B cell (primary cell): ENCODE measurements at regions not wholly inside any gene's neighbourhood (a gene's known extent, or its start where the extent isn't known, plus 50 kb on each side); places are given as distances from the start of the nearest gene placed in this dataset.

Source experiments
- ATAC-seq: fragments of 200-7000 bp; cut with Tn5 transposase; one replicate; pipeline ENCODE4 v1.10.0; 2021; ENCODE audit warnings: low read depth, mild to moderate bottlenecking, moderate number of reproducible peaks, moderate library complexity
- CTCF ChIA-PET: fragments of 350-600 bp; sonication (Branson Sonifier 250); formaldehyde crosslinking; loops from one replicate; lab custom pipeline; 2021; ENCODE audit warnings: antibody characterized with exemption, inconsistent platforms; lab: Charles Lee
- POLR2A ChIA-PET: fragments of 350-600 bp; sonication (Branson Sonifier 250); formaldehyde crosslinking; loops from one replicate; lab custom pipeline; 2021; ENCODE audit warnings: antibody characterized with exemption; lab: Charles Lee
- DNase-seq: peaks from one replicate; pipeline ENCODE4 v3.0.0; 2013
- H2AFZ ChIP-seq: 2 replicates; pipeline ENCODE4 v1.6.1; 2012; ENCODE audit warnings: mild to moderate bottlenecking, low read depth, low read length; ENCODE audit not compliant: insufficient read depth, poor library complexity, severe bottlenecking
- H3K27ac ChIP-seq, 2 donors: 1 replicate in 1 of 2; 2 replicates in 1 of 2; pipeline ENCODE4 v1.5.1; 2012 to 2013; ENCODE audit warnings: low read length in 2 of 2, mild to moderate bottlenecking in 2 of 2, moderate library complexity in 1 of 2
- H3K27me3 ChIP-seq, 4 experiments: fragments of 200-600 bp in 1 of 4; sonication (generic) in 1 of 4; replicated peaks in 1 of 4; 1 replicate in 2 of 4; 2 replicates in 2 of 4; pipeline versions ENCODE4 v1.6.1 to v1.7.0; 2013 to 2016; ENCODE audit warnings: low read length in 3 of 4, mild to moderate bottlenecking in 2 of 4, mixed read lengths in 1 of 4, moderate library complexity in 1 of 4; ENCODE audit not compliant: insufficient read depth in 4 of 4, control insufficient read depth in 3 of 4; ENCODE audit errors: control extremely low read depth in 1 of 4
- H3K36me3 ChIP-seq, 2 experiments: replicated peaks in 1 of 2; 1 replicate in 1 of 2; 2 replicates in 1 of 2; pipeline versions ENCODE4 v1.6.1 to v1.7.1; 2013; ENCODE audit warnings: low read length in 1 of 2; ENCODE audit not compliant: insufficient read depth in 2 of 2, control insufficient read depth in 1 of 2; ENCODE audit errors: control extremely low read depth in 1 of 2, extremely low read depth in 1 of 2
- H3K4me1 ChIP-seq, 2 donors: fragments of 200-600 bp in 1 of 2; sonication (generic) in 1 of 2; 1 replicate in 1 of 2; 2 replicates in 1 of 2; pipeline versions ENCODE4 v1.5.1 to v1.6.1; 2013 to 2017; ENCODE audit warnings: low read length in 2 of 2; ENCODE audit not compliant: control insufficient read depth in 2 of 2, insufficient read depth in 2 of 2
- H3K4me2 ChIP-seq: replicated peaks from 2 replicates; pipeline ENCODE3; 2012; ENCODE audit warnings: mild to moderate bottlenecking, low read depth, low read length; ENCODE audit not compliant: poor library complexity, severe bottlenecking
- H3K4me3 ChIP-seq, 5 experiments: fragments of 200-600 bp in 1 of 5; sonication (generic) in 1 of 5; 1 replicate in 3 of 5; 2 replicates in 2 of 5; pipeline versions ENCODE4 v1.5.1 to v1.7.0; 2011 to 2016; ENCODE audit warnings: low read length in 4 of 5, mild to moderate bottlenecking in 4 of 5, low read depth in 2 of 5, control low read depth in 1 of 5, moderate library complexity in 1 of 5; ENCODE audit not compliant: insufficient read depth in 1 of 5; ENCODE audit errors: control extremely low read depth in 1 of 5, extremely low read depth in 1 of 5
- H3K79me2 ChIP-seq: fragments of 200-600 bp; sonication (generic); one replicate; pipeline ENCODE4 v1.6.0; 2016; ENCODE audit warnings: low read length; ENCODE audit not compliant: control insufficient read depth, insufficient read depth
- H3K9ac ChIP-seq: fragments of 200-600 bp; sonication (generic); 2 replicates; pipeline ENCODE4 v1.6.1; 2017; ENCODE audit warnings: mild to moderate bottlenecking, low read length, moderate library complexity
- H3K9me3 ChIP-seq, 3 donors: one replicate each; pipeline versions ENCODE4 v1.6.1 to v1.7.1; 2013; ENCODE audit warnings: low read length in 2 of 3; ENCODE audit not compliant: control insufficient read depth in 2 of 3, insufficient read depth in 1 of 3; ENCODE audit errors: control extremely low read depth in 1 of 3
- H4K20me1 ChIP-seq: 2 replicates; pipeline ENCODE4 v1.6.0; 2012; ENCODE audit warnings: mild to moderate bottlenecking, low read length; ENCODE audit not compliant: insufficient read depth, control insufficient read depth, poor library complexity, severe bottlenecking
- H3K27ac Mint-ChIP-seq: one replicate; pipeline ENCODE4 v1.8.0; 2021; ENCODE audit warnings: mixed read lengths
- H3K27me3 Mint-ChIP-seq: one replicate; pipeline ENCODE4 v1.8.0; 2021; ENCODE audit warnings: mixed read lengths
- H3K4me1 Mint-ChIP-seq: one replicate; pipeline ENCODE4 v1.8.0; 2021; ENCODE audit warnings: mixed read lengths
- H3K4me3 Mint-ChIP-seq: one replicate; pipeline ENCODE4 v1.8.0; 2021; ENCODE audit warnings: mixed read lengths
- H3K9me3 Mint-ChIP-seq: one replicate; pipeline ENCODE4 v1.8.0; 2022; ENCODE audit warnings: mixed read lengths; ENCODE audit not compliant: insufficient read depth
- CTCF ChIP-seq: fragments of 200-600 bp; IDR thresholded peaks from one replicate; pipeline ENCODE4 v1.8.0; 2022; ENCODE audit warnings: antibody characterized with exemption, mild to moderate bottlenecking
- EZH2 ChIP-seq: IDR thresholded peaks from 2 replicates; pipeline ENCODE4 v1.6.1; 2012; ENCODE audit warnings: borderline replicate concordance, low read depth, mild to moderate bottlenecking, moderate library complexity, low read length; ENCODE audit not compliant: insufficient read depth, poor library complexity, severe bottlenecking
- WGBS: methylation state at CpG from one replicate; pipeline ENCODE4 v1.1.5; 2013; ENCODE audit warnings: missing lambda C conversion rate; ENCODE audit not compliant: insufficient coverage; 5-methylcytosine and 5-hydroxymethylcytosine counted together
- intact Hi-C: fragments of 100-400 bp; cut with micrococcal nuclease; formaldehyde crosslinking; loops from one replicate; pipeline ENCODE4 v1.10.0; 2022

- ChIA-PET POLR2A (no interaction called here), CTCF (interaction anchor here (4.1 kb wide), 1 partner anchor 11 kb away, joined by 18 read pairs; no protein-coding TSS in a partner anchor)
- Histone ChIP-seq H3K4me3 (no peak overlapping the region), H4K20me1 (no peaks in the 10 kb centered on the region), H3K9ac (no peak overlapping the region), H3K9me3 (no peaks in the 10 kb centered on the region), H3K79me2 (no peaks in the 10 kb centered on the region), H2AFZ (no peak overlapping the region), H3K27me3 (peaks cover 0 to 4% (median 0%) of the 10 kb centered on the region in 4 experiments), H3K4me2 (no peak overlapping the region), H3K4me1 (no peaks in the 10 kb centered on the region), H3K36me3 (no peaks in the 10 kb centered on the region), H3K27ac (no peak overlapping the region)
- Mint-ChIP-seq H3K27ac (no peak overlapping the region), H3K9me3 (no peaks in the 10 kb centered on the region), H3K27me3 (peaks cover 21% of the 10 kb centered on the region), H3K4me3 (no peak overlapping the region), H3K4me1 (no peaks in the 10 kb centered on the region)
- intact Hi-C loops = no loop called here
- no peak for TF ChIP-seq CTCF
- TF ChIP-seq EZH2 = no peak
- ATAC-seq (no peak), DNase-seq (no peak)
Measured at GRCh38 chr2:177153805-177154204, 58.8 kb upstream of the HNRNPA3 start.

- Histone ChIP-seq H4K20me1 (no peaks in the 10 kb centered on the region), H3K79me2 (no peaks in the 10 kb centered on the region), H3K27ac (no peak overlapping the region), H3K9me3 (no peaks in the 10 kb centered on the region), H3K4me2 (no peak overlapping the region), H3K4me1 (no peaks in the 10 kb centered on the region), H3K4me3 (no peak overlapping the region), H3K27me3 (no peaks in the 10 kb centered on the region), H3K36me3 (no peaks in the 10 kb centered on the region), H3K9ac (no peak overlapping the region), H2AFZ (no peak overlapping the region)
- Mint-ChIP-seq H3K4me3 (no peak overlapping the region), H3K4me1 (no peaks in the 10 kb centered on the region), H3K27me3 (peaks cover 14% of the 10 kb centered on the region), H3K9me3 (no peaks in the 10 kb centered on the region), H3K27ac (no peak overlapping the region)
- ATAC-seq (no peak), DNase-seq (no peak)
- ChIA-PET CTCF (interaction anchor here (0.7 to 4.1 kb wide), 2 partner anchors 10 to 272 kb away, joined by 3 to 18 read pairs; no protein-coding TSS in a partner anchor), POLR2A (no interaction called here)
- intact Hi-C loops = no loop called here
- WGBS = no CpG with 5 or more reads among the region's 1 CpG
- TF ChIP-seq EZH2 (no peak), CTCF (no peak)
Measured at GRCh38 chr2:177154809-177155208, 57.8 kb upstream of the HNRNPA3 start.
